ENCODE measurements at regions not wholly inside any gene's neighbourhood (a gene's known extent, or its start where the extent isn't known, plus 50 kb on each side); places are given as distances from the start of the nearest gene placed in this dataset.

DNA sequence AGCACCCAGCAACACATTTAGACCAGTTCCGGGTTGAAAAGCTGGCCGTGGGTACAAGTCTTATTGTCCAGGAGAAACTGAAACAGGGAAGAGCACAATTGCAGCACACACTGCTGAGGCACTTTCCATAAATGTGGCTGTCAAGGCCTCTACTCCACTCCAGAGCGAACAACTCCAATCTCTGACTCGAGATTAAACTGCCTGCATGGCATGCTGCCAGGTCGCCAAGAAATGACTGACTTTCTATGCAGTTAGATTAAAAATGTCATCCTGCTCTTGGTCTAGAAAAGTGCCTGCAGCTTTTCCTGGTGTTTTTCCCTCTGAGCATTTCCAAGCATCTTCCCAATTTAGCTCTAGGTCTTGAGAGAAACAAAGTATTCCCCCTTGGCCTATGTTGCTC, 260.6 kb upstream of the EMCN start:
- no peak for DNase-seq (ENCODE audit: low read depth, low spot score)
- intact Hi-C loops (cut with micrococcal nuclease): no loop called here
- no peak overlapping the region for H3K4me3 ChIP-seq (replicated peaks in 1 of 3; ENCODE audit: insufficient read depth in 1 of 3, low read depth in 1 of 3, low read length in 3 of 3)
- no peak overlapping the region for H3K27ac ChIP-seq (ENCODE audit: insufficient read depth, low read depth, low read length)
- TF ChIP-seq POLR2AphosphoS5 (IDR thresholded peaks at IDR 0.05; ENCODE audit: insufficient read depth, low read depth, low read length) (no peak), POLR2A (IDR thresholded peaks at IDR 0.05; ENCODE audit: low read depth, low read length) (no peak), JUN (IDR thresholded peaks at IDR 0.05; ENCODE audit: borderline replicate concordance, insufficient read depth, insufficient read length, low read depth) (no peak), FOS (IDR thresholded peaks at IDR 0.05; ENCODE audit: borderline replicate concordance, insufficient read depth, low read length) (no peak), MYC (IDR thresholded peaks at IDR 0.05; ENCODE audit: low read depth, low read length) (no peak), GATA2 (IDR thresholded peaks at IDR 0.05; ENCODE audit: insufficient read depth, insufficient read length, low read depth, low read length) (no peak), EZH2 (IDR thresholded peaks at IDR 0.05; ENCODE audit: borderline replicate concordance, low read depth, low read length, severe bottlenecking) (no peak)
- TF ChIP-seq, protein P1, sequence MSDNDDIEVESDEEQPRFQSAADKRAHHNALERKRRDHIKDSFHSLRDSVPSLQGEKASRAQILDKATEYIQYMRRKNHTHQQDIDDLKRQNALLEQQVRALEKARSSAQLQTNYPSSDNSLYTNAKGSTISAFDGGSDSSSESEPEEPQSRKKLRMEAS (IDR thresholded peaks at IDR 0.05; ENCODE audit: insufficient read depth, insufficient read length): no peak
- TF ChIP-seq, protein P2, sequence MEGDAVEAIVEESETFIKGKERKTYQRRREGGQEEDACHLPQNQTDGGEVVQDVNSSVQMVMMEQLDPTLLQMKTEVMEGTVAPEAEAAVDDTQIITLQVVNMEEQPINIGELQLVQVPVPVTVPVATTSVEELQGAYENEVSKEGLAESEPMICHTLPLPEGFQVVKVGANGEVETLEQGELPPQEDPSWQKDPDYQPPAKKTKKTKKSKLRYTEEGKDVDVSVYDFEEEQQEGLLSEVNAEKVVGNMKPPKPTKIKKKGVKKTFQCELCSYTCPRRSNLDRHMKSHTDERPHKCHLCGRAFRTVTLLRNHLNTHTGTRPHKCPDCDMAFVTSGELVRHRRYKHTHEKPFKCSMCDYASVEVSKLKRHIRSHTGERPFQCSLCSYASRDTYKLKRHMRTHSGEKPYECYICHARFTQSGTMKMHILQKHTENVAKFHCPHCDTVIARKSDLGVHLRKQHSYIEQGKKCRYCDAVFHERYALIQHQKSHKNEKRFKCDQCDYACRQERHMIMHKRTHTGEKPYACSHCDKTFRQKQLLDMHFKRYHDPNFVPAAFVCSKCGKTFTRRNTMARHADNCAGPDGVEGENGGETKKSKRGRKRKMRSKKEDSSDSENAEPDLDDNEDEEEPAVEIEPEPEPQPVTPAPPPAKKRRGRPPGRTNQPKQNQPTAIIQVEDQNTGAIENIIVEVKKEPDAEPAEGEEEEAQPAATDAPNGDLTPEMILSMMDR (IDR thresholded peaks at IDR 0.05; ENCODE audit: extremely low read depth in 1 of 2, insufficient read depth in 1 of 2, low read depth in 1 of 2, low read length in 2 of 2): no peak
- dilution Hi-C loops (cut with MboI; ENCODE audit: extremely low pct_ligation_motif_present, low sequenced_read_pairs): no loop called here
- H4K20me1 ChIP-seq (replicated peaks; ENCODE audit: control insufficient read depth, extremely low read depth, insufficient read depth, low read length): no peaks in the 10 kb centered on the region
- no peaks in the 10 kb centered on the region for H3K4me1 ChIP-seq (ENCODE audit: control insufficient read depth, extremely low read depth, insufficient read depth, low read length)
- no peaks in the 10 kb centered on the region for H3K79me2 ChIP-seq (ENCODE audit: control insufficient read depth, insufficient read depth, low read length)
- H3K9ac ChIP-seq (replicated peaks; ENCODE audit: extremely low read depth, insufficient read depth, low read length): no peak overlapping the region
- H3K36me3 ChIP-seq (ENCODE audit: control insufficient read depth in 2 of 2, extremely low read depth in 1 of 2, insufficient read depth in 2 of 2, low read length in 2 of 2): no peaks in the 10 kb centered on the region
- H2AFZ ChIP-seq (ENCODE audit: low read depth, low read length): no peak overlapping the region
- CTCF ChIA-PET: no interaction called here
- no TSS peak for BruUV-seq (replicated peaks)
- H3K27me3 ChIP-seq (ENCODE audit: control insufficient read depth in 2 of 2, insufficient read depth in 2 of 2, low read length in 2 of 2): no peaks in the 10 kb centered on the region
- H3K4me2 ChIP-seq (ENCODE audit: insufficient read depth, low read length): no peak overlapping the region
- H3K9me3 ChIP-seq (replicated peaks; ENCODE audit: control insufficient read depth, insufficient read depth, low read length): no peaks in the 10 kb centered on the region
- POLR2A ChIA-PET: no interaction called here
- FAIRE-seq: no peak
- H3K9me1 ChIP-seq (replicated peaks; ENCODE audit: control insufficient read depth, extremely low read depth, insufficient read depth, low read length): no peaks in the 10 kb centered on the region

All from endothelial cell of umbilical vein (primary cell).